ENCODE measurements at regions not wholly inside any gene's neighbourhood (a gene's known extent, or its start where the extent isn't known, plus 50 kb on each side); places are given as distances from the start of the nearest gene placed in this dataset.

GRCh38 chr20:43837856-43838702 is 76.6 kb upstream of the TOX2 start:
- Histone ChIP-seq H3K27ac (ENCODE audit: low read depth) (no peak overlapping the region), H3K4me2 (no peak overlapping the region), H2AFZ (no peak overlapping the region), H3K36me3 (ENCODE audit: insufficient read depth) (no peaks in the 10 kb centered on the region), H3K9me2 (ENCODE audit: insufficient read depth) (no peaks in the 10 kb centered on the region), H3K4me1 (ENCODE audit: insufficient read depth) (no peaks in the 10 kb centered on the region), H3K27me3 (ENCODE audit: insufficient read depth) (no peaks in the 10 kb centered on the region), H3K4me3 (no peak overlapping the region), H3K79me2 (replicated peaks; ENCODE audit: insufficient read depth) (no peaks in the 10 kb centered on the region), H4K20me1 (replicated peaks; ENCODE audit: insufficient read depth) (no peaks in the 10 kb centered on the region), H3F3A (replicated peaks; ENCODE audit: low read depth) (no peaks in the 10 kb centered on the region)
- no peak for ATAC-seq
- peaks cover 8% of the 10 kb centered on the region for H3K27me3 Mint-ChIP-seq (ENCODE audit: insufficient read depth, low read depth, poor library complexity)
- H3K4me1 Mint-ChIP-seq = peaks cover 3% of the 10 kb centered on the region; the same call in 2 of the 3 replicates
- no peaks in the 10 kb centered on the region; the same call in 2 of the 3 replicates for H3K36me3 Mint-ChIP-seq (ENCODE audit: low read depth)
- H3K4me3 Mint-ChIP-seq = no peak overlapping the region
- TF ChIP-seq, protein P1, sequence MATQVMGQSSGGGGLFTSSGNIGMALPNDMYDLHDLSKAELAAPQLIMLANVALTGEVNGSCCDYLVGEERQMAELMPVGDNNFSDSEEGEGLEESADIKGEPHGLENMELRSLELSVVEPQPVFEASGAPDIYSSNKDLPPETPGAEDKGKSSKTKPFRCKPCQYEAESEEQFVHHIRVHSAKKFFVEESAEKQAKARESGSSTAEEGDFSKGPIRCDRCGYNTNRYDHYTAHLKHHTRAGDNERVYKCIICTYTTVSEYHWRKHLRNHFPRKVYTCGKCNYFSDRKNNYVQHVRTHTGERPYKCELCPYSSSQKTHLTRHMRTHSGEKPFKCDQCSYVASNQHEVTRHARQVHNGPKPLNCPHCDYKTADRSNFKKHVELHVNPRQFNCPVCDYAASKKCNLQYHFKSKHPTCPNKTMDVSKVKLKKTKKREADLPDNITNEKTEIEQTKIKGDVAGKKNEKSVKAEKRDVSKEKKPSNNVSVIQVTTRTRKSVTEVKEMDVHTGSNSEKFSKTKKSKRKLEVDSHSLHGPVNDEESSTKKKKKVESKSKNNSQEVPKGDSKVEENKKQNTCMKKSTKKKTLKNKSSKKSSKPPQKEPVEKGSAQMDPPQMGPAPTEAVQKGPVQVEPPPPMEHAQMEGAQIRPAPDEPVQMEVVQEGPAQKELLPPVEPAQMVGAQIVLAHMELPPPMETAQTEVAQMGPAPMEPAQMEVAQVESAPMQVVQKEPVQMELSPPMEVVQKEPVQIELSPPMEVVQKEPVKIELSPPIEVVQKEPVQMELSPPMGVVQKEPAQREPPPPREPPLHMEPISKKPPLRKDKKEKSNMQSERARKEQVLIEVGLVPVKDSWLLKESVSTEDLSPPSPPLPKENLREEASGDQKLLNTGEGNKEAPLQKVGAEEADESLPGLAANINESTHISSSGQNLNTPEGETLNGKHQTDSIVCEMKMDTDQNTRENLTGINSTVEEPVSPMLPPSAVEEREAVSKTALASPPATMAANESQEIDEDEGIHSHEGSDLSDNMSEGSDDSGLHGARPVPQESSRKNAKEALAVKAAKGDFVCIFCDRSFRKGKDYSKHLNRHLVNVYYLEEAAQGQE (IDR thresholded peaks at IDR 0.05; ENCODE audit: unreplicated experiment) = no peak
- no peak overlapping the region for H3K27ac Mint-ChIP-seq
- DNase-seq (ENCODE audit: low spot score) = no peak
- no peaks in the 10 kb centered on the region for H3K9me3 Mint-ChIP-seq

GRCh38 chr20:43836790-43837189 is 77.9 kb upstream of the TOX2 start:
- Histone ChIP-seq H3F3A (replicated peaks; ENCODE audit: low read depth) (no peaks in the 10 kb centered on the region), H3K27ac (ENCODE audit: low read depth) (no peak overlapping the region), H3K27me3 (ENCODE audit: insufficient read depth) (no peaks in the 10 kb centered on the region), H3K9me2 (ENCODE audit: insufficient read depth) (no peaks in the 10 kb centered on the region), H3K4me1 (ENCODE audit: insufficient read depth) (no peaks in the 10 kb centered on the region), H3K79me2 (replicated peaks; ENCODE audit: insufficient read depth) (no peaks in the 10 kb centered on the region), H4K20me1 (replicated peaks; ENCODE audit: insufficient read depth) (no peaks in the 10 kb centered on the region), H3K4me2 (no peak overlapping the region), H3K4me3 (no peak overlapping the region), H3K36me3 (ENCODE audit: insufficient read depth) (no peaks in the 10 kb centered on the region), H2AFZ (no peak overlapping the region)
- ATAC-seq (no peak), DNase-seq (ENCODE audit: low spot score) (no peak)
- Mint-ChIP-seq H3K9me3 (peaks cover 5% of the 10 kb centered on the region; the same call in 1 of the 3 replicates), H3K36me3 (ENCODE audit: low read depth) (no peaks in the 10 kb centered on the region; the same call in 2 of the 3 replicates), H3K27ac (no peak overlapping the region), H3K4me3 (no peak overlapping the region), H3K4me1 (no peaks in the 10 kb centered on the region), H3K27me3 (ENCODE audit: insufficient read depth, low read depth, poor library complexity) (peaks cover 8% of the 10 kb centered on the region)
- TF ChIP-seq JUNB (IDR thresholded peaks at IDR 0.05; ENCODE audit: unreplicated experiment) (no peak), STAT1 (IDR thresholded peaks at IDR 0.05; ENCODE audit: unreplicated experiment) (no peak), ZNF462 (CRISPR knock-in tag; IDR thresholded peaks at IDR 0.05) (no peak), POLR2AphosphoS5 (IDR thresholded peaks at IDR 0.05; ENCODE audit: low read depth) (no peak), NANOG (IDR thresholded peaks at IDR 0.05; ENCODE audit: borderline replicate concordance) (no peak), ZNF114 (CRISPR knock-in tag; IDR thresholded peaks at IDR 0.05) (no peak), CREB1 (CRISPR knock-in tag; IDR thresholded peaks at IDR 0.05; ENCODE audit: low read depth) (no peak), EZH2phosphoT487 (IDR thresholded peaks at IDR 0.05; ENCODE audit: unreplicated experiment) (no peak)
- TF ChIP-seq, protein P2, sequence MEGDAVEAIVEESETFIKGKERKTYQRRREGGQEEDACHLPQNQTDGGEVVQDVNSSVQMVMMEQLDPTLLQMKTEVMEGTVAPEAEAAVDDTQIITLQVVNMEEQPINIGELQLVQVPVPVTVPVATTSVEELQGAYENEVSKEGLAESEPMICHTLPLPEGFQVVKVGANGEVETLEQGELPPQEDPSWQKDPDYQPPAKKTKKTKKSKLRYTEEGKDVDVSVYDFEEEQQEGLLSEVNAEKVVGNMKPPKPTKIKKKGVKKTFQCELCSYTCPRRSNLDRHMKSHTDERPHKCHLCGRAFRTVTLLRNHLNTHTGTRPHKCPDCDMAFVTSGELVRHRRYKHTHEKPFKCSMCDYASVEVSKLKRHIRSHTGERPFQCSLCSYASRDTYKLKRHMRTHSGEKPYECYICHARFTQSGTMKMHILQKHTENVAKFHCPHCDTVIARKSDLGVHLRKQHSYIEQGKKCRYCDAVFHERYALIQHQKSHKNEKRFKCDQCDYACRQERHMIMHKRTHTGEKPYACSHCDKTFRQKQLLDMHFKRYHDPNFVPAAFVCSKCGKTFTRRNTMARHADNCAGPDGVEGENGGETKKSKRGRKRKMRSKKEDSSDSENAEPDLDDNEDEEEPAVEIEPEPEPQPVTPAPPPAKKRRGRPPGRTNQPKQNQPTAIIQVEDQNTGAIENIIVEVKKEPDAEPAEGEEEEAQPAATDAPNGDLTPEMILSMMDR (conservative IDR thresholded peaks at IDR 0.05; ENCODE audit: low read depth in 2 of 2) = no peak
